HG02885 (cell line): ENCODE measurements at regions not wholly inside any gene's neighbourhood (a gene's known extent, or its start where the extent isn't known, plus 50 kb on each side); places are given as distances from the start of the nearest gene placed in this dataset.
"Not testable (repeated sequence)": the region's sequence is repeated elsewhere in the genome, so short reads cannot be mapped to it uniquely, and the experiment has no call there.

ENCODE experiments used
- ATAC-seq: cut with Tn5 transposase; IDR thresholded peaks from one replicate; pipeline ENCODE4 v1.9.1; 2021; ENCODE audit warnings: mild to moderate bottlenecking; ENCODE audit not compliant: unreplicated experiment, poor library complexity

- ATAC-seq = no peak
These were observed 121.0 kb downstream of the QRSL1 start for GRCh38 chr6:106750142-106750918.

- no peak for ATAC-seq
These were observed 120.2 kb downstream of the QRSL1 start for GRCh38 chr6:106749609-106750008.

GRCh38 chr6:106748547-106749207 is 119.3 kb downstream of the QRSL1 start:
- ATAC-seq = no peak

GRCh38 chr6:106747139-106747538 is 117.8 kb downstream of the QRSL1 start:
- no peak for ATAC-seq

GRCh38 chr6:106746652-106747051 is 117.3 kb downstream of the QRSL1 start:
- no peak for ATAC-seq

- no peak for ATAC-seq
These were observed 116.6 kb downstream of the QRSL1 start for GRCh38 chr6:106745824-106746582.

- ATAC-seq = no peak
These were observed 115.9 kb downstream of the QRSL1 start for GRCh38 chr6:106745197-106745770.

GRCh38 chr6:106744781-106745180 is 115.4 kb downstream of the QRSL1 start:
- ATAC-seq = no peak

GRCh38 chr6:106744029-106744428 is 114.7 kb downstream of the QRSL1 start:
- not testable (repeated sequence) for ATAC-seq

- no peak for ATAC-seq
These were observed 114.2 kb downstream of the QRSL1 start for GRCh38 chr6:106743612-106744011.

GRCh38 chr6:106740287-106740686 is 110.9 kb downstream of the QRSL1 start:
- ATAC-seq = no peak

GRCh38 chr6:106739387-106739786 is 110.0 kb downstream of the QRSL1 start:
- ATAC-seq = no peak

GRCh38 chr6:106736502-106736901 is 107.1 kb downstream of the QRSL1 start:
- ATAC-seq = no peak

- ATAC-seq = no peak
These were observed 106.5 kb downstream of the QRSL1 start for GRCh38 chr6:106735828-106736227.

- ATAC-seq = no peak
These were observed 105.8 kb downstream of the QRSL1 start for GRCh38 chr6:106735136-106735633.

GRCh38 chr6:106733386-106733785 is 104.0 kb downstream of the QRSL1 start:
- no peak for ATAC-seq

GRCh38 chr6:106732376-106732940 is 103.1 kb downstream of the QRSL1 start:
- ATAC-seq = no peak

GRCh38 chr6:106731843-106732160 is 102.4 kb downstream of the QRSL1 start:
- ATAC-seq = no peak

- no peak for ATAC-seq
These were observed 101.9 kb downstream of the QRSL1 start for GRCh38 chr6:106731144-106731842.

GRCh38 chr6:106730718-106731117 is 101.3 kb downstream of the QRSL1 start:
- ATAC-seq = no peak
